HepG2 (cell line): ENCODE measurements at regions not wholly inside any gene's neighbourhood (a gene's known extent, or its start where the extent isn't known, plus 50 kb on each side); places are given as distances from the start of the nearest gene placed in this dataset.

Source experiments
- ADNP ChIP-seq: sonication (generic); formaldehyde crosslinking; IDR thresholded peaks from 2 replicates; pipeline ENCODE4 v1.4.0; 2020; ENCODE audit warnings: missing genetic modification reagents
- AFF4 ChIP-seq: sonication (generic); formaldehyde crosslinking; IDR thresholded peaks from 2 replicates; pipeline ENCODE4 v1.4.0; 2020; ENCODE audit warnings: missing genetic modification reagents
- ATF7-NPFF ChIP-seq: sonication (generic); formaldehyde crosslinking; IDR thresholded peaks from 2 replicates; pipeline ENCODE4 v1.8.1; 2023; ENCODE audit warnings: mild to moderate bottlenecking, low read depth, missing genetic modification reagents, moderate library complexity
- BRF2 ChIP-seq: sonication (generic); formaldehyde crosslinking; IDR thresholded peaks from 2 replicates; pipeline ENCODE4 v1.8.1; 2022; ENCODE audit warnings: mild to moderate bottlenecking, missing genetic modification reagents
- CHD2 ChIP-seq: IDR thresholded peaks from 2 replicates; pipeline ENCODE4 v1.6.1; 2011; ENCODE audit warnings: low read depth, low read length, improper control_type of control experiment
- CTCF ChIP-seq: sonication (generic); formaldehyde crosslinking; IDR thresholded peaks from 2 replicates; pipeline ENCODE4 v1.5.0; 2020; ENCODE audit warnings: mild to moderate bottlenecking, missing genetic modification reagents, moderate library complexity
- FOXK2 ChIP-seq: fragments of 450-650 bp; IDR thresholded peaks from 2 replicates; pipeline ENCODE4 v1.6.1; 2016
- GATAD2A ChIP-seq: IDR thresholded peaks from 2 replicates; pipeline ENCODE4 v1.6.1; 2016
- MAFK ChIP-seq, 2 experiments: IDR thresholded peaks in 1 of 2; conservative IDR thresholded peaks in 1 of 2; 2 replicates each; pipeline ENCODE4 v1.6.1; 2011; ENCODE audit warnings: improper control_type of control experiment in 2 of 2, low read length in 2 of 2
- NFE2L2 ChIP-seq: fragments of 150-350 bp; IDR thresholded peaks from 2 replicates; pipeline ENCODE4 v1.6.1; 2014; ENCODE audit warnings: low read length
- POLR2A ChIP-seq, 2 experiments: IDR thresholded peaks; 2 replicates each; pipeline ENCODE4 v1.6.1; 2011; ENCODE audit warnings: low read depth in 2 of 2, low read length in 2 of 2, mild to moderate bottlenecking in 1 of 2, moderate library complexity in 1 of 2; ENCODE audit not compliant: insufficient read depth in 1 of 2
- TEAD2 ChIP-seq: sonication (generic); formaldehyde crosslinking; IDR thresholded peaks from 2 replicates; pipeline ENCODE4 v1.9.0; 2021; ENCODE audit warnings: missing genetic modification reagents
- USF2 ChIP-seq, 2 experiments: sonication (generic) in 1 of 2; formaldehyde crosslinking in 1 of 2; IDR thresholded peaks; 2 replicates each; pipeline versions ENCODE4 v1.5.1 to v1.6.1; 2011 to 2020; ENCODE audit warnings: borderline replicate concordance in 1 of 2, low read depth in 1 of 2, low read length in 1 of 2, mild to moderate bottlenecking in 1 of 2, missing genetic modification reagents in 1 of 2, moderate library complexity in 1 of 2
- ZNF460 ChIP-seq: sonication (generic); formaldehyde crosslinking; IDR thresholded peaks from 2 replicates; pipeline ENCODE4 v1.5.1; 2020; ENCODE audit warnings: missing genetic modification reagents, mild to moderate bottlenecking, borderline replicate concordance

DNA sequence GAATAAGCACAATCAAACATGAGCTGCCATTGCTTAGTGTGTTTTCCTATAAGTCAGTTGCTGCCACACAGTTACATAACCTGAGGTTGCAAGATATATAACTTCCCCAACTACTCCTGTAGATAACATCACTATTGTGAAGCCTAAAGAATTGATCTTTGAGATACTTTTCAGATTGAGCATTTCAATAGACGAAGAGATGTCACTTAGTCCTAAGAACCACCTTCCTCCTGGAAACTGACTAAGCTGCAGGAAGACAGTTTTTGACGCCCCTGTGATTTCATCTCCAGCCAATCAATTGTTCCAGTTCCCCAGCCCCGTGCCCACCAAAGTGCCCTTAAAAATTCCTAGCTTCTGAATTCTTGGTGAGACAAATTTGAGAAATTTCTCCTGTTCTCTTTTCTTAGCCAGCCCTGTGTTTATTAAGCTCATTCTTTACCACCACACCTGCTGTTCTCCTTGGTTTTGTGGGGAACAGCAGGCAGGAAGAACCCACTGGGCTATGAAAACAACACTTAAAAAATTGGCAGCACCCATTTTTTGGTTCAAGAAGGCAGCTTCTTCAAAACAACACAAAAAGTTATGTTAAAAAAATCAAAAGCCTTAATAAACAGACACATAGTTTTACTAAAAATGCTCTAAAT, 317.1 kb upstream of the PABPC4L start:
- no peak for TF ChIP-seq TEAD2 (CRISPR knock-in tag)
- TF ChIP-seq CHD2 = no peak
- TF ChIP-seq MAFK (conservative IDR thresholded peaks at IDR 0.05 in 1 of 2, IDR thresholded peaks at IDR 0.05 in 1 of 2; ENCODE audit: low read length in 2 of 2) = no peak
- no peak for TF ChIP-seq NFE2L2
- TF ChIP-seq ATF7-NPFF (CRISPR knock-in tag) = no peak
- no peak for TF ChIP-seq GATAD2A (CRISPR knock-in tag)
- TF ChIP-seq AFF4 (CRISPR knock-in tag) = no peak
- TF ChIP-seq CTCF (CRISPR knock-in tag) = no peak
- no peak for TF ChIP-seq BRF2 (CRISPR knock-in tag)
- no peak for TF ChIP-seq FOXK2
- no peak for TF ChIP-seq POLR2A (IDR thresholded peaks at IDR 0.05; ENCODE audit: insufficient read depth in 1 of 2, low read depth in 2 of 2, low read length in 2 of 2)
- TF ChIP-seq USF2 (IDR thresholded peaks at IDR 0.05; ENCODE audit: low read depth, low read length) = no peak
- no peak for TF ChIP-seq USF2 (CRISPR knock-in tag; IDR thresholded peaks at IDR 0.05; ENCODE audit: borderline replicate concordance)
- TF ChIP-seq ADNP = no peak
- TF ChIP-seq ZNF460 (CRISPR knock-in tag) = no peak
